MM.1S (cell line): ENCODE measurements at regions not wholly inside any gene's neighbourhood (a gene's known extent, or its start where the extent isn't known, plus 50 kb on each side); places are given as distances from the start of the nearest gene placed in this dataset.

Source experiments
- DNase-seq: peaks from one replicate; pipeline ENCODE4 v3.0.0-alpha.2; 2015
- H2AFZ ChIP-seq: fragments of 300-600 bp; sonication (generic); 2 replicates; pipeline ENCODE4 v1.6.0; 2016; ENCODE audit warnings: antibody characterized with exemption, low read length
- H3F3A ChIP-seq: fragments of 300-600 bp; sonication (generic); 2 replicates; pipeline ENCODE4 v1.6.1; 2016; ENCODE audit warnings: mild to moderate bottlenecking, antibody characterized with exemption, low read length, moderate library complexity, mixed read lengths; ENCODE audit not compliant: insufficient read depth
- H3K27ac ChIP-seq: fragments of 300-600 bp; sonication (generic); 2 replicates; pipeline ENCODE4 v1.5.1; 2016; ENCODE audit warnings: mild to moderate bottlenecking, low read length
- H3K27me3 ChIP-seq: fragments of 300-600 bp; sonication (generic); replicated peaks from 2 replicates; pipeline ENCODE4 v1.6.0; 2016; ENCODE audit warnings: low read length; ENCODE audit not compliant: insufficient read depth
- H3K36me3 ChIP-seq: fragments of 300-600 bp; sonication (generic); replicated peaks from 2 replicates; pipeline ENCODE4 v1.6.1; 2016; ENCODE audit warnings: mild to moderate bottlenecking, low read length, mixed read lengths; ENCODE audit not compliant: insufficient read depth
- H3K4me1 ChIP-seq: fragments of 300-600 bp; sonication (generic); 2 replicates; pipeline ENCODE4 v1.6.1; 2016; ENCODE audit warnings: low read length, mixed read lengths
- H3K4me2 ChIP-seq: fragments of 300-600 bp; sonication (generic); 2 replicates; pipeline ENCODE4 v1.6.0; 2016; ENCODE audit warnings: low read depth, low read length
- H3K4me3 ChIP-seq: fragments of 300-600 bp; sonication (generic); 2 replicates; pipeline ENCODE4 v1.5.1; 2016; ENCODE audit warnings: low read length, mixed read lengths
- H3K79me2 ChIP-seq: fragments of 300-600 bp; sonication (generic); 2 replicates; pipeline ENCODE4 v1.6.1; 2016; ENCODE audit warnings: mixed run types, low read length, mixed read lengths
- H3K9ac ChIP-seq: fragments of 300-600 bp; sonication (generic); 2 replicates; pipeline ENCODE4 v1.6.1; 2016; ENCODE audit warnings: low read length, mixed read lengths
- H3K9me2 ChIP-seq: fragments of 300-600 bp; sonication (generic); replicated peaks from 2 replicates; pipeline ENCODE4 v1.6.1; 2016; ENCODE audit warnings: mild to moderate bottlenecking, low read length, mixed read lengths; ENCODE audit not compliant: insufficient read depth
- H3K9me3 ChIP-seq: fragments of 300-600 bp; sonication (generic); replicated peaks from 2 replicates; pipeline ENCODE4 v1.6.1; 2016; ENCODE audit warnings: mild to moderate bottlenecking, low read length, mixed read lengths; ENCODE audit not compliant: insufficient read depth
- H4K20me1 ChIP-seq: fragments of 300-600 bp; sonication (generic); 2 replicates; pipeline ENCODE4 v1.6.1; 2016; ENCODE audit warnings: mild to moderate bottlenecking, low read length, moderate library complexity, mixed read lengths; ENCODE audit not compliant: insufficient read depth
- EZH2 ChIP-seq: fragments of 300-600 bp; sonication (generic); optimal IDR thresholded peaks from 2 replicates; pipeline ENCODE3; 2017; ENCODE audit warnings: low read depth, mild to moderate bottlenecking, antibody characterized with exemption, low read length, mixed read lengths
- EZH2phosphoT487 ChIP-seq: fragments of 300-600 bp; sonication (generic); IDR thresholded peaks from 2 replicates; pipeline ENCODE4 v1.6.1; 2018; ENCODE audit warnings: antibody characterized with exemption, low read length
- TF ChIP-seq, protein P1 (sequence below): fragments of 300-600 bp; sonication (generic); IDR thresholded peaks from 2 replicates; pipeline ENCODE4 v1.5.1; 2016; ENCODE audit warnings: antibody characterized with exemption, low read length, mixed read lengths

DNA sequence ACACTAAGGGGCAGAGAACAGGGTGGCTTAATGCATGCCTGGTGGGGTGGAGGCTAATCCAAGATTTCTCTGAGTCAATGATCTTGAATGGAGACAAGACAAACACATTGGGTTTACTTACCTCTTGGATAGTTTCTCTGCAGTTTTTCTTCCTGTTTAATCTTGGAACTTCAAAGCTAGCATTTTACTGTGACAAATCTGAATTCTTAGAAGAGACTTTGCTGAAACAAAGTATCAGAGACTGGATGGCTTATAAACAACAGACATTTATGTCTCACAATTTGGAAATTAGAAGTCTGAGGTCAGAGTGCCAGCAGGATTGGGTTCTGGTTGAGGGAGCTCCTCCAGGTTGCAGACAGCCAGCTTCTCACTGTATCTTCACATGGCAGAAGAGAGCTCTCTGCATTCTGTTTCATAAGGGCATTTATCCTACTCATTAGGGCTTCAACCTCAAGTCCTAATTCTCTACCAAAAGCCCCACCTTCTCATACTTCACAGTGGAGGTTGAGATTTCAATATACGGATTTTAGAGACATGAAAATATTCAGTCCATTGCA is 921.8 kb downstream of the VRK1 start:
- no peaks in the 10 kb centered on the region for H3K27me3 ChIP-seq
- no peak overlapping the region for H3K4me3 ChIP-seq
- H3K9ac ChIP-seq = no peak overlapping the region
- no peak for TF ChIP-seq EZH2
- TF ChIP-seq EZH2phosphoT487 = no peak
- TF ChIP-seq, protein P1, sequence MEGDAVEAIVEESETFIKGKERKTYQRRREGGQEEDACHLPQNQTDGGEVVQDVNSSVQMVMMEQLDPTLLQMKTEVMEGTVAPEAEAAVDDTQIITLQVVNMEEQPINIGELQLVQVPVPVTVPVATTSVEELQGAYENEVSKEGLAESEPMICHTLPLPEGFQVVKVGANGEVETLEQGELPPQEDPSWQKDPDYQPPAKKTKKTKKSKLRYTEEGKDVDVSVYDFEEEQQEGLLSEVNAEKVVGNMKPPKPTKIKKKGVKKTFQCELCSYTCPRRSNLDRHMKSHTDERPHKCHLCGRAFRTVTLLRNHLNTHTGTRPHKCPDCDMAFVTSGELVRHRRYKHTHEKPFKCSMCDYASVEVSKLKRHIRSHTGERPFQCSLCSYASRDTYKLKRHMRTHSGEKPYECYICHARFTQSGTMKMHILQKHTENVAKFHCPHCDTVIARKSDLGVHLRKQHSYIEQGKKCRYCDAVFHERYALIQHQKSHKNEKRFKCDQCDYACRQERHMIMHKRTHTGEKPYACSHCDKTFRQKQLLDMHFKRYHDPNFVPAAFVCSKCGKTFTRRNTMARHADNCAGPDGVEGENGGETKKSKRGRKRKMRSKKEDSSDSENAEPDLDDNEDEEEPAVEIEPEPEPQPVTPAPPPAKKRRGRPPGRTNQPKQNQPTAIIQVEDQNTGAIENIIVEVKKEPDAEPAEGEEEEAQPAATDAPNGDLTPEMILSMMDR = no peak
- no peaks in the 10 kb centered on the region for H4K20me1 ChIP-seq
- H3K9me3 ChIP-seq = no peaks in the 10 kb centered on the region
- no peaks in the 10 kb centered on the region for H3F3A ChIP-seq
- H3K4me1 ChIP-seq = no peaks in the 10 kb centered on the region
- H3K4me2 ChIP-seq = no peak overlapping the region
- H3K36me3 ChIP-seq = no peaks in the 10 kb centered on the region
- H2AFZ ChIP-seq = no peak overlapping the region
- H3K9me2 ChIP-seq = no peaks in the 10 kb centered on the region
- no peaks in the 10 kb centered on the region for H3K79me2 ChIP-seq
- DNase-seq = no peak
- no peak overlapping the region for H3K27ac ChIP-seq

DNA sequence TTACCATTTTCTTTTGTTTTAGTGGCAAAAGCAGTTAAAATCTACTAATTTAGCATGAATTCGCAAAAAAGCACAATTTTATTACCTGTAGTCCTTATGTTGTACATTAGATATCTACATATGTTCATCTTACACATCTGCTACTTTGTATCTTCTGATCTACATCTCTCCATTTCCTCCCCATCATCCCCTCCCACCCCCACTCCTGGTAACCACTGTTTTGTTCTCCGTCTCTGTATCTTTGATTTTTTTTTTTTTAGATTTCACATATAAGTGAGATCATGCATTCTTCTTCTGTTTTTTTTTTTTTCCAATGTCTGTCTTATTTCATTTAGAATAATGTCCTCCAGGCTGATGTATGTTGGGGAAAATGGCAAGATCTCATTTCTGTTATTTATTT is 922.7 kb downstream of the VRK1 start:
- H3K9me2 ChIP-seq = no peaks in the 10 kb centered on the region
- H4K20me1 ChIP-seq = no peaks in the 10 kb centered on the region
- H3K36me3 ChIP-seq = no peaks in the 10 kb centered on the region
- DNase-seq = no peak
- H3K9ac ChIP-seq = no peak overlapping the region
- H3K4me1 ChIP-seq = no peaks in the 10 kb centered on the region
- H3F3A ChIP-seq = no peaks in the 10 kb centered on the region
- no peak overlapping the region for H2AFZ ChIP-seq
- H3K79me2 ChIP-seq = no peaks in the 10 kb centered on the region
- no peak overlapping the region for H3K4me3 ChIP-seq
- H3K27me3 ChIP-seq = no peaks in the 10 kb centered on the region
- H3K9me3 ChIP-seq = no peaks in the 10 kb centered on the region
- no peak overlapping the region for H3K4me2 ChIP-seq
- TF ChIP-seq, protein P1 = no peak
- no peak for TF ChIP-seq EZH2
- no peak for TF ChIP-seq EZH2phosphoT487
- no peak overlapping the region for H3K27ac ChIP-seq

DNA sequence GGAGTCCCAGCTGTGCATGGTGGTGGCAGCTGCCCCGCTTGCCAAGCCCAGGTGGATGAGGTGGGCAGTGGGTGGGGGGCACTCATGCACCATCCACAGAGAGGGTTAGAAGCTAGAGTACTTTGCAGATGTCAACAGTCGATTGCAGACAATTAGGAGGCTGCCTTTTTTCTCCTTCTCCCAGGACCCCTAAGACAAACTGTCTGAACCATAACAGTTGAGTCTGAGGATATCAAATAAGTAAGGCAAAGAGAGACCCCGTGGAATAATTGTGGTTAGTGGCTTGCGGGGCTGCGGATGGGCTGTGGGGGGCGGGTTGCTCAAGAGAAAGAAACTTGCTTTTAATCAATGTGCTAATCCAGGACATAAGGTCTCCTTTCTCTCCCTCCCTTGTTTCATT is 926.2 kb downstream of the VRK1 start:
- no peaks in the 10 kb centered on the region for H3K36me3 ChIP-seq
- H3K9ac ChIP-seq = no peak overlapping the region
- no peak overlapping the region for H3K4me2 ChIP-seq
- H3K27ac ChIP-seq = no peak overlapping the region
- no peaks in the 10 kb centered on the region for H3K9me3 ChIP-seq
- TF ChIP-seq EZH2 (no peak), EZH2phosphoT487 (no peak)
- TF ChIP-seq, protein P1 = no peak
- H2AFZ ChIP-seq = no peak overlapping the region
- no peaks in the 10 kb centered on the region for H3F3A ChIP-seq
- no peak for DNase-seq
- no peaks in the 10 kb centered on the region for H3K79me2 ChIP-seq
- no peaks in the 10 kb centered on the region for H3K4me1 ChIP-seq
- no peaks in the 10 kb centered on the region for H3K9me2 ChIP-seq
- no peaks in the 10 kb centered on the region for H3K27me3 ChIP-seq
- H3K4me3 ChIP-seq = no peak overlapping the region
- no peaks in the 10 kb centered on the region for H4K20me1 ChIP-seq
